ENCODE measurements at regions not wholly inside any gene's neighbourhood (a gene's known extent, or its start where the extent isn't known, plus 50 kb on each side); places are given as distances from the start of the nearest gene placed in this dataset.

GRCh38 chr18:34633368-34633767 lies 76.7 kb upstream of the DTNA start:
- TF ChIP-seq CTCF (IDR thresholded peaks at IDR 0.05) (no peak), POLR2A (IDR thresholded peaks at IDR 0.05) (no peak)
